ENCODE measurements at regions not wholly inside any gene's neighbourhood (a gene's known extent, or its start where the extent isn't known, plus 50 kb on each side); places are given as distances from the start of the nearest gene placed in this dataset.

- H3K27ac Mint-ChIP-seq, result no peak overlapping the region
- DNase-seq, result no peak
- H3K36me3 Mint-ChIP-seq (ENCODE audit: low read depth), result no peaks in the 10 kb centered on the region
- H3K4me3 Mint-ChIP-seq, result no peak overlapping the region
- H3K9me3 Mint-ChIP-seq, result no peaks in the 10 kb centered on the region
- TF ChIP-seq CTCF (IDR thresholded peaks at IDR 0.05), result no peak
- POLR2A ChIA-PET, result interaction anchor here (1.5 kb wide), 2 partner anchors 17 to 19 kb away, joined by 4 read pairs; no protein-coding TSS in a partner anchor
- ATAC-seq, result no peak
- peaks cover 3% of the 10 kb centered on the region for H3K27me3 Mint-ChIP-seq
- H3K4me1 Mint-ChIP-seq (ENCODE audit: low read depth), result peaks cover 5% of the 10 kb centered on the region
- intact Hi-C loops (cut with micrococcal nuclease), result no loop called here
- CTCF ChIA-PET, result interaction anchor here (0.8 to 1.6 kb wide), 3 partner anchors 10 to 55 kb away, joined by 3 to 4 read pairs (median 4); no protein-coding TSS in a partner anchor
Measured at GRCh38 chr14:75363130-75363529, 64.7 kb upstream of the JDP2 start.

GRCh38 chr14:75363570-75364227 lies 64.1 kb upstream of the JDP2 start:
- ChIA-PET CTCF (interaction anchor here (0.8 to 1.6 kb wide), 3 partner anchors 10 to 56 kb away, joined by 3 to 4 read pairs (median 4); no protein-coding TSS in a partner anchor), POLR2A (interaction anchor here (0.6 to 1.5 kb wide), 3 partner anchors 17 to 304 kb away, joined by 3 to 4 read pairs (median 4); no protein-coding TSS in a partner anchor)
- no peak overlapping the region for H3K27ac Mint-ChIP-seq
- H3K9me3 Mint-ChIP-seq, result no peaks in the 10 kb centered on the region
- intact Hi-C loops (cut with micrococcal nuclease), result no loop called here
- H3K4me3 Mint-ChIP-seq, result no peak overlapping the region
- DNase-seq, result no peak
- no peaks in the 10 kb centered on the region for H3K36me3 Mint-ChIP-seq (ENCODE audit: low read depth)
- peaks cover 3% of the 10 kb centered on the region for H3K27me3 Mint-ChIP-seq
- TF ChIP-seq CTCF (IDR thresholded peaks at IDR 0.05), result no peak
- ATAC-seq, result no peak
- H3K4me1 Mint-ChIP-seq (ENCODE audit: low read depth), result peaks cover 5% of the 10 kb centered on the region

- no peaks in the 10 kb centered on the region for H3K9me3 Mint-ChIP-seq
- ChIA-PET CTCF (no interaction called here), POLR2A (interaction anchor here (1.0 kb wide), 1 partner anchor 30 kb away, joined by 3 read pairs; no protein-coding TSS in a partner anchor)
- H3K27ac Mint-ChIP-seq, result no peak overlapping the region
- TF ChIP-seq CTCF (IDR thresholded peaks at IDR 0.05), result no peak
- intact Hi-C loops (cut with micrococcal nuclease), result no loop called here
- ATAC-seq (no peak), DNase-seq (no peak)
- no peaks in the 10 kb centered on the region for H3K36me3 Mint-ChIP-seq (ENCODE audit: low read depth)
- no peak overlapping the region for H3K4me3 Mint-ChIP-seq
- H3K4me1 Mint-ChIP-seq (ENCODE audit: low read depth), result peaks cover 5% of the 10 kb centered on the region
- H3K27me3 Mint-ChIP-seq, result peaks cover 3% of the 10 kb centered on the region
Measured at GRCh38 chr14:75365116-75365515, 62.7 kb upstream of the JDP2 start.

- no peak overlapping the region for H3K27ac Mint-ChIP-seq
- ChIA-PET CTCF (no interaction called here), POLR2A (no interaction called here)
- peaks cover 5% of the 10 kb centered on the region for H3K4me1 Mint-ChIP-seq (ENCODE audit: low read depth)
- H3K27me3 Mint-ChIP-seq, result peaks cover 4% of the 10 kb centered on the region
- no peaks in the 10 kb centered on the region for H3K36me3 Mint-ChIP-seq (ENCODE audit: low read depth)
- DNase-seq (no peak), ATAC-seq (no peak)
- no peak overlapping the region for H3K4me3 Mint-ChIP-seq
- intact Hi-C loops (cut with micrococcal nuclease), result no loop called here
- TF ChIP-seq CTCF (IDR thresholded peaks at IDR 0.05), result no peak
- H3K9me3 Mint-ChIP-seq, result no peaks in the 10 kb centered on the region
Measured at GRCh38 chr14:75366963-75367362, 60.9 kb upstream of the JDP2 start.

- Mint-ChIP-seq H3K27me3 (peaks cover 6% of the 10 kb centered on the region), H3K9me3 (no peaks in the 10 kb centered on the region), H3K36me3 (ENCODE audit: low read depth) (no peaks in the 10 kb centered on the region), H3K4me3 (no peak overlapping the region), H3K27ac (no peak overlapping the region), H3K4me1 (ENCODE audit: low read depth) (peaks cover 5% of the 10 kb centered on the region)
- ChIA-PET CTCF (no interaction called here), POLR2A (no interaction called here)
- intact Hi-C loops (cut with micrococcal nuclease), result no loop called here
- DNase-seq, result no peak
- no peak for ATAC-seq
- TF ChIP-seq CTCF (IDR thresholded peaks at IDR 0.05), result no peak
Measured at GRCh38 chr14:75368333-75368732, 59.5 kb upstream of the JDP2 start.

Data from activated CD8-positive, alpha-beta T cell treated with anti-CD3 and anti-CD28 coated beads for 36 hours (primary cell).